Osteocyte (in vitro differentiated cells): ENCODE measurements at regions not wholly inside any gene's neighbourhood (a gene's known extent, or its start where the extent isn't known, plus 50 kb on each side); places are given as distances from the start of the nearest gene placed in this dataset.

Experiments
- DNase-seq: peaks from one replicate; pipeline ENCODE4 v3.0.0; 2021; ENCODE audit warnings: mixed read lengths; ENCODE audit not compliant: unreplicated experiment; ENCODE audit errors: extremely low spot score
- H3K27ac Mint-ChIP-seq: one replicate; pipeline ENCODE4 v1.8.0; 2021; ENCODE audit warnings: mild to moderate bottlenecking, mixed read lengths; ENCODE audit not compliant: unreplicated experiment
- H3K27me3 Mint-ChIP-seq: one replicate; pipeline ENCODE4 v1.8.0; 2021; ENCODE audit warnings: mixed read lengths; ENCODE audit not compliant: unreplicated experiment
- H3K36me3 Mint-ChIP-seq: one replicate; pipeline ENCODE4 v1.8.0; 2021; ENCODE audit warnings: mixed read lengths; ENCODE audit not compliant: unreplicated experiment
- H3K4me1 Mint-ChIP-seq: one replicate; pipeline ENCODE4 v1.8.0; 2021; ENCODE audit warnings: mixed read lengths; ENCODE audit not compliant: unreplicated experiment
- H3K4me3 Mint-ChIP-seq: one replicate; pipeline ENCODE4 v1.8.0; 2021; ENCODE audit warnings: mild to moderate bottlenecking, moderate library complexity, mixed read lengths; ENCODE audit not compliant: unreplicated experiment
- H3K9me3 Mint-ChIP-seq: one replicate; pipeline ENCODE4 v1.8.0; 2021; ENCODE audit warnings: mixed read lengths; ENCODE audit not compliant: unreplicated experiment
- TF ChIP-seq, protein P1 (sequence below): fragments of 200-600 bp; sonication (generic); IDR thresholded peaks from 2 replicates; pipeline ENCODE4 v1.5.0; 2021; ENCODE audit warnings: antibody characterized with exemption, mild to moderate bottlenecking, moderate library complexity

GRCh38 chr4:154691229-154691628 lies 52.6 kb upstream of the LRAT start:
- TF ChIP-seq, protein P1, sequence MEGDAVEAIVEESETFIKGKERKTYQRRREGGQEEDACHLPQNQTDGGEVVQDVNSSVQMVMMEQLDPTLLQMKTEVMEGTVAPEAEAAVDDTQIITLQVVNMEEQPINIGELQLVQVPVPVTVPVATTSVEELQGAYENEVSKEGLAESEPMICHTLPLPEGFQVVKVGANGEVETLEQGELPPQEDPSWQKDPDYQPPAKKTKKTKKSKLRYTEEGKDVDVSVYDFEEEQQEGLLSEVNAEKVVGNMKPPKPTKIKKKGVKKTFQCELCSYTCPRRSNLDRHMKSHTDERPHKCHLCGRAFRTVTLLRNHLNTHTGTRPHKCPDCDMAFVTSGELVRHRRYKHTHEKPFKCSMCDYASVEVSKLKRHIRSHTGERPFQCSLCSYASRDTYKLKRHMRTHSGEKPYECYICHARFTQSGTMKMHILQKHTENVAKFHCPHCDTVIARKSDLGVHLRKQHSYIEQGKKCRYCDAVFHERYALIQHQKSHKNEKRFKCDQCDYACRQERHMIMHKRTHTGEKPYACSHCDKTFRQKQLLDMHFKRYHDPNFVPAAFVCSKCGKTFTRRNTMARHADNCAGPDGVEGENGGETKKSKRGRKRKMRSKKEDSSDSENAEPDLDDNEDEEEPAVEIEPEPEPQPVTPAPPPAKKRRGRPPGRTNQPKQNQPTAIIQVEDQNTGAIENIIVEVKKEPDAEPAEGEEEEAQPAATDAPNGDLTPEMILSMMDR = no peak
- Mint-ChIP-seq H3K4me3 (no peak overlapping the region), H3K4me1 (no peaks in the 10 kb centered on the region)

GRCh38 chr4:154692304-154692818 lies 51.4 kb upstream of the LRAT start:
- H3K27me3 Mint-ChIP-seq = no peaks in the 10 kb centered on the region
- no peak overlapping the region for H3K27ac Mint-ChIP-seq
- no peaks in the 10 kb centered on the region for H3K4me1 Mint-ChIP-seq

More at GRCh38 chr4:154691229-154691628, 52.6 kb upstream of the LRAT start:
- DNase-seq = no peak
- Mint-ChIP-seq H3K36me3 (no peaks in the 10 kb centered on the region), H3K27me3 (no peaks in the 10 kb centered on the region), H3K9me3 (no peaks in the 10 kb centered on the region), H3K27ac (no peak overlapping the region)

More at GRCh38 chr4:154692304-154692818, 51.4 kb upstream of the LRAT start:
- no peak for DNase-seq
- Mint-ChIP-seq H3K4me3 (no peak overlapping the region), H3K9me3 (no peaks in the 10 kb centered on the region), H3K36me3 (no peaks in the 10 kb centered on the region)
- TF ChIP-seq, protein P1 = no peak
